ENCODE measurements at regions not wholly inside any gene's neighbourhood (a gene's known extent, or its start where the extent isn't known, plus 50 kb on each side); places are given as distances from the start of the nearest gene placed in this dataset.

DNA sequence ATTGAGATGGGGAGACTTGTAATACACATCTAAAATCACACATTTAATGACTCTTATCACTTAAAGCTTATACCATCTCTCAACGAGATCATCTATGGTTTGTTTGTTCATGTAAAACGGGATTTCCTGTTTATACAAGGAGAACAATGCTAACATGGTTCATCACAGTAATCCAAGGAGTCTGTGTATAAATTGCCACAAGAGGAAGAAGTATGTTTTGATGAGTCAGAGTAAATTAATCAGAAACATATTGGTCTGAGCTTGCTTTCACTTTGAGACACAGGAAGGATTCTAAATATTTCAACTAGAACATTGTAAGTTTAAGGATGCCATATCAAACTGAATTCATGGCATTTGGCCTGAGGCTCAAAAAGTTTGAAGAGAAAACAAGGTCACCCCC is 594.1 kb downstream of the GLUD2 start:
- ATAC-seq = no peak
- in situ Hi-C loops (cut with HindIII; ENCODE audit: low pct_unique_long_range_greater_than_20kb, low sequenced_read_pairs) = no loop called here
- CTCF ChIA-PET = no interaction called here

DNA sequence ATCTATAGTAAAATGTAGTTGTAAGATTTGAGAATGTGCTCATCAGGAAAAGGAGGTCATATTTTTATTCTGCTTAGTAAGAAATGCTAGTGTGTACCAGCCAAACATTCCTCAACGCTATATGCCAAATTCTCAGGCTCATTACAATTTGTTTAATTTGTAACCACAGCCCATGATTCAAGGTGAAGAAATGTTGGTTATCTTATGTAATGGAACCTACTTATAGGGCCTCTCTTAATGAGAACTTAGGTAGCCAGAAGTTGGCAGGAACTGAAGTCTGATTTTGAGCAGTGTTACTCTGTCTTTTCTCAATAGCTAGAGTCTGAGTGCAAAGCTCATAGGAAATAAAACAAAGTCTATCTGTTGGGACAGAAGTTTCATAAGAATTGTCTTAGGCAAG is 595.0 kb downstream of the GLUD2 start:
- no peaks in the 10 kb centered on the region for H3K4me1 ChIP-seq (ENCODE audit: control insufficient read depth, insufficient read depth, low read length)
- no peak for TF ChIP-seq CTCF (IDR thresholded peaks at IDR 0.05)
- no peak for TF ChIP-seq POLR2AphosphoS5 (IDR thresholded peaks at IDR 0.05; ENCODE audit: low read depth, low read length)
- no peak for TF ChIP-seq SIN3A (IDR thresholded peaks at IDR 0.05; ENCODE audit: borderline replicate concordance, insufficient read depth, low read depth, low read length)
- TF ChIP-seq TCF7L2 (IDR thresholded peaks at IDR 0.05; ENCODE audit: low read depth, low read length) = no peak
- TF ChIP-seq, protein P1, sequence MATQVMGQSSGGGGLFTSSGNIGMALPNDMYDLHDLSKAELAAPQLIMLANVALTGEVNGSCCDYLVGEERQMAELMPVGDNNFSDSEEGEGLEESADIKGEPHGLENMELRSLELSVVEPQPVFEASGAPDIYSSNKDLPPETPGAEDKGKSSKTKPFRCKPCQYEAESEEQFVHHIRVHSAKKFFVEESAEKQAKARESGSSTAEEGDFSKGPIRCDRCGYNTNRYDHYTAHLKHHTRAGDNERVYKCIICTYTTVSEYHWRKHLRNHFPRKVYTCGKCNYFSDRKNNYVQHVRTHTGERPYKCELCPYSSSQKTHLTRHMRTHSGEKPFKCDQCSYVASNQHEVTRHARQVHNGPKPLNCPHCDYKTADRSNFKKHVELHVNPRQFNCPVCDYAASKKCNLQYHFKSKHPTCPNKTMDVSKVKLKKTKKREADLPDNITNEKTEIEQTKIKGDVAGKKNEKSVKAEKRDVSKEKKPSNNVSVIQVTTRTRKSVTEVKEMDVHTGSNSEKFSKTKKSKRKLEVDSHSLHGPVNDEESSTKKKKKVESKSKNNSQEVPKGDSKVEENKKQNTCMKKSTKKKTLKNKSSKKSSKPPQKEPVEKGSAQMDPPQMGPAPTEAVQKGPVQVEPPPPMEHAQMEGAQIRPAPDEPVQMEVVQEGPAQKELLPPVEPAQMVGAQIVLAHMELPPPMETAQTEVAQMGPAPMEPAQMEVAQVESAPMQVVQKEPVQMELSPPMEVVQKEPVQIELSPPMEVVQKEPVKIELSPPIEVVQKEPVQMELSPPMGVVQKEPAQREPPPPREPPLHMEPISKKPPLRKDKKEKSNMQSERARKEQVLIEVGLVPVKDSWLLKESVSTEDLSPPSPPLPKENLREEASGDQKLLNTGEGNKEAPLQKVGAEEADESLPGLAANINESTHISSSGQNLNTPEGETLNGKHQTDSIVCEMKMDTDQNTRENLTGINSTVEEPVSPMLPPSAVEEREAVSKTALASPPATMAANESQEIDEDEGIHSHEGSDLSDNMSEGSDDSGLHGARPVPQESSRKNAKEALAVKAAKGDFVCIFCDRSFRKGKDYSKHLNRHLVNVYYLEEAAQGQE (IDR thresholded peaks at IDR 0.05; ENCODE audit: insufficient read depth in 1 of 2, low read depth in 2 of 2, low read length in 1 of 2) = no peak
- no peaks in the 10 kb centered on the region for H3K27me3 ChIP-seq (ENCODE audit: control insufficient read depth, insufficient read depth, low read length)
- H3K9me3 ChIP-seq (ENCODE audit: control insufficient read depth, insufficient read depth, low read depth, low read length) = no peaks in the 10 kb centered on the region
- no peaks in the 10 kb centered on the region for H3K36me3 ChIP-seq (ENCODE audit: control insufficient read depth, insufficient read depth, low read length)
- BruUV-seq (replicated peaks) = no TSS peak
- DNase-seq (ENCODE audit: low read depth, low spot score) = no peak
- intact Hi-C loops (cut with micrococcal nuclease; ENCODE audit: unreplicated experiment) (no loop called here), in situ Hi-C loops (cut with HindIII; ENCODE audit: low pct_unique_long_range_greater_than_20kb, low sequenced_read_pairs) (no loop called here)
- H3K27ac ChIP-seq (ENCODE audit: low read length) = no peak overlapping the region
- CTCF ChIA-PET = no interaction called here
- POLR2A ChIA-PET = no interaction called here
- H3K4me3 ChIP-seq (ENCODE audit: low read depth in 2 of 2, low read length in 2 of 2) = no peak overlapping the region
- no peak for ATAC-seq

More for the DNA sequence above, 594.1 kb downstream of the GLUD2 start:
- Histone ChIP-seq H3K4me3 (ENCODE audit: low read depth in 2 of 2, low read length in 2 of 2) (no peak overlapping the region), H3K27me3 (ENCODE audit: control insufficient read depth, insufficient read depth, low read length) (no peaks in the 10 kb centered on the region), H3K27ac (ENCODE audit: low read length) (no peak overlapping the region), H3K4me1 (ENCODE audit: control insufficient read depth, insufficient read depth, low read length) (no peaks in the 10 kb centered on the region), H3K9me3 (ENCODE audit: control insufficient read depth, insufficient read depth, low read depth, low read length) (no peaks in the 10 kb centered on the region), H3K36me3 (ENCODE audit: control insufficient read depth, insufficient read depth, low read length) (no peaks in the 10 kb centered on the region)
- POLR2A ChIA-PET = no interaction called here
- no TSS peak for BruUV-seq (replicated peaks)
- no peak for DNase-seq (ENCODE audit: low read depth, low spot score)
- intact Hi-C loops (cut with micrococcal nuclease; ENCODE audit: unreplicated experiment) = no loop called here
- no peak for TF ChIP-seq CTCF (IDR thresholded peaks at IDR 0.05)
- TF ChIP-seq POLR2AphosphoS5 (IDR thresholded peaks at IDR 0.05; ENCODE audit: low read depth, low read length) = no peak
- TF ChIP-seq, protein P1 (IDR thresholded peaks at IDR 0.05; ENCODE audit: insufficient read depth in 1 of 2, low read depth in 2 of 2, low read length in 1 of 2) = no peak
- no peak for TF ChIP-seq SIN3A (IDR thresholded peaks at IDR 0.05; ENCODE audit: borderline replicate concordance, insufficient read depth, low read depth, low read length)
- no peak for TF ChIP-seq TCF7L2 (IDR thresholded peaks at IDR 0.05; ENCODE audit: low read depth, low read length)

All from Panc1 (cell line).